ENCODE measurements at regions not wholly inside any gene's neighbourhood (a gene's known extent, or its start where the extent isn't known, plus 50 kb on each side); places are given as distances from the start of the nearest gene placed in this dataset.

GRCh38 chr6:84618836-84619235 is 145.6 kb downstream of the TBX18 start:
- H3K27ac ChIP-seq: peak overlapping the region in 7 of 10 donors; percentile 2 to 72 (median 47)
- intact Hi-C loops (cut with DNase I): no loop called here
- peaks cover 0 to 5% (median 0%) of the 10 kb centered on the region in 9 donors for H3K4me1 ChIP-seq
- 17 to 29% methylated on average over 6 of the region's 6 CpGs for WGBS, 2 donors
- H3K27me3 ChIP-seq: no peaks in the 10 kb centered on the region
- no peaks in the 10 kb centered on the region for H3K36me3 ChIP-seq
- no peak overlapping the region for H3K4me3 ChIP-seq
- TF ChIP-seq, protein P1, sequence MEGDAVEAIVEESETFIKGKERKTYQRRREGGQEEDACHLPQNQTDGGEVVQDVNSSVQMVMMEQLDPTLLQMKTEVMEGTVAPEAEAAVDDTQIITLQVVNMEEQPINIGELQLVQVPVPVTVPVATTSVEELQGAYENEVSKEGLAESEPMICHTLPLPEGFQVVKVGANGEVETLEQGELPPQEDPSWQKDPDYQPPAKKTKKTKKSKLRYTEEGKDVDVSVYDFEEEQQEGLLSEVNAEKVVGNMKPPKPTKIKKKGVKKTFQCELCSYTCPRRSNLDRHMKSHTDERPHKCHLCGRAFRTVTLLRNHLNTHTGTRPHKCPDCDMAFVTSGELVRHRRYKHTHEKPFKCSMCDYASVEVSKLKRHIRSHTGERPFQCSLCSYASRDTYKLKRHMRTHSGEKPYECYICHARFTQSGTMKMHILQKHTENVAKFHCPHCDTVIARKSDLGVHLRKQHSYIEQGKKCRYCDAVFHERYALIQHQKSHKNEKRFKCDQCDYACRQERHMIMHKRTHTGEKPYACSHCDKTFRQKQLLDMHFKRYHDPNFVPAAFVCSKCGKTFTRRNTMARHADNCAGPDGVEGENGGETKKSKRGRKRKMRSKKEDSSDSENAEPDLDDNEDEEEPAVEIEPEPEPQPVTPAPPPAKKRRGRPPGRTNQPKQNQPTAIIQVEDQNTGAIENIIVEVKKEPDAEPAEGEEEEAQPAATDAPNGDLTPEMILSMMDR (IDR thresholded peaks at IDR 0.05): no peak
- ATAC-seq: peak in 1 of 8 donors; percentile 37
- DNase-seq: no peak
- peaks cover 0 to 17% (median 0%) of the 10 kb centered on the region in 11 donors for H3K9me3 ChIP-seq

- ATAC-seq (peak in 6 of 8 donors; percentile 39 to 61 (median 44)), DNase-seq (no peak)
- peaks cover 0 to 17% (median 0%) of the 10 kb centered on the region in 11 donors for H3K9me3 ChIP-seq
- 24 to 33% methylated on average over 8 of the region's 8 CpGs for WGBS, 2 donors
- no peaks in the 10 kb centered on the region for H3K27me3 ChIP-seq
- intact Hi-C loops (cut with DNase I): no loop called here
- no peaks in the 10 kb centered on the region for H3K36me3 ChIP-seq
- peaks cover 0 to 5% (median 0%) of the 10 kb centered on the region in 9 donors for H3K4me1 ChIP-seq
- TF ChIP-seq, protein P1 (IDR thresholded peaks at IDR 0.05): no peak
- peak overlapping the region in 7 of 10 donors; percentile 2 to 72 (median 47) for H3K27ac ChIP-seq
- H3K4me3 ChIP-seq: no peak overlapping the region
Measured at GRCh38 chr6:84618046-84618752, 146.2 kb downstream of the TBX18 start.

DNA sequence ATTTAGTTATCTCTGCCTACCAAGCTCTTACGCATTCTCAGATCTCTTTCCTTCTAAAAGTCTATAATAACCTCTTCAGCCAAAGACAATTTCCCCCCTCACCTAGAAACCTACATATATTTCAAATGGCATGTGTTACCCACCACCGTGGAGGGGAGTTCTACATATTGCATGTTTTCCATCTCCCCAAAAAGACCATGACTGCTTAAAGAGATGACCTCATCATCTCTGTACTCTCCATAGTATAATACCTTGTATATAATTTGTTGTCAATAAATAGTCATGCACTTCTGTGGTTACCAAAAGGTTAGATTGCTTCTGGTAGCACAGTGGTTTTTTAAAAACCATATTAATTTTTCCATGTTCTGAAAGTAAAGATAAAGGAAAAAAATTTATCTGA is 148.4 kb downstream of the TBX18 start:
- ATAC-seq (no peak), DNase-seq (no peak)
- Histone ChIP-seq H3K4me3 (no peak overlapping the region), H3K9me3 (peaks cover 0 to 4% (median 0%) of the 10 kb centered on the region in 11 donors), H3K27me3 (no peaks in the 10 kb centered on the region), H3K4me1 (peaks cover 0 to 5% (median 0%) of the 10 kb centered on the region in 9 donors), H3K36me3 (no peaks in the 10 kb centered on the region), H3K27ac (no peak overlapping the region)
- intact Hi-C loops (cut with DNase I): no loop called here
- WGBS, 2 donors: 84 to 86% methylated on average over 2 of the region's 2 CpGs
- TF ChIP-seq, protein P1 (IDR thresholded peaks at IDR 0.05): no peak

DNA sequence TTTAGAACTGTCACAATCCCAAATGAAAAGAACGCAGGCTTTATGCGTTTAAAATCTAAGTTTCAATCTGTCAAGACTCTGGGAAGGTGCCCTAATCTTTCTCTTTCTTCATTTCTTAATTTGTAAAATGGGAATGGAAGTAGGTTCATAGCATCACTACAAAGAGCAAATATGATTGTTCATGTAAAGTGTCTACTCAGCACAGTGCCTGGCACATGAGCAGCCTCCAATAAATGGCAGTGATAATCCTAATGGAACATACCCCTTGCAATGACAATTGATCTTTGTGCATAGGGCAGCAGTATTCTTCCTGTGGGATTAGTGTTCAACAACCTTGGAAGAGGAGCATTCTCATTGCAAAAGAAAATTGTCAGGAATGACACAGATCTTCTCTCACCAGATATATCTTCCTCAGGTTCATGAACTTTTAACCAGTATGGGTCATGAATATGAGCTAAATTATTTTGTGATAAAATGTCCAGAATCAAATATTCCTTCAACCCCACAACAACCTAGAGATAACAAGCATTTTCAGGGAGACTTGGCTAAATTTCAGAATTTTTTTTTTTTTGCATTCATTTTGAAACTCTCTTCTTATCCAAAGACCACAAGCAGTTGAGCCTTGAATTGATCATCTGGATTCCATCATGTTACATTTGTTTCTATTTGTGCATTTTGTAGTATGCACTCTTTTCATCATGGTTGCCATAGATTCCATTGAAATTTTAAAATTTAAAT is 149.1 kb downstream of the TBX18 start:
- H3K36me3 ChIP-seq: no peaks in the 10 kb centered on the region
- WGBS, 2 donors: 74 to 79% methylated on average over 2 of the region's 2 CpGs
- TF ChIP-seq, protein P1 (IDR thresholded peaks at IDR 0.05): no peak
- H3K4me3 ChIP-seq: no peak overlapping the region
- intact Hi-C loops (cut with DNase I): no loop called here
- ATAC-seq (no peak), DNase-seq (no peak)
- H3K27ac ChIP-seq: no peak overlapping the region
- no peaks in the 10 kb centered on the region for H3K27me3 ChIP-seq
- no peaks in the 10 kb centered on the region for H3K9me3 ChIP-seq
- H3K4me1 ChIP-seq: peaks cover 0 to 5% (median 0%) of the 10 kb centered on the region in 9 donors
